GM18519 (cell line): ENCODE measurements at regions not wholly inside any gene's neighbourhood (a gene's known extent, or its start where the extent isn't known, plus 50 kb on each side); places are given as distances from the start of the nearest gene placed in this dataset.

Experiments
- ATAC-seq: cut with Tn5 transposase; IDR thresholded peaks from one replicate; pipeline ENCODE4 v1.9.1; 2021; ENCODE audit warnings: mild to moderate bottlenecking, moderate library complexity; ENCODE audit not compliant: unreplicated experiment, low FRiP score

GRCh38 chr18:78733762-78734613, 245.6 kb upstream of the SALL3 start:
- no peak for ATAC-seq

GRCh38 chr18:78734614-78734945, 245.0 kb upstream of the SALL3 start:
- ATAC-seq: no peak

- no peak for ATAC-seq
Observed at GRCh38 chr18:78735131-78736014, 244.2 kb upstream of the SALL3 start.

- no peak for ATAC-seq
Observed at GRCh38 chr18:78736015-78736690, 243.5 kb upstream of the SALL3 start.

GRCh38 chr18:78737006-78737915, 242.4 kb upstream of the SALL3 start:
- no peak for ATAC-seq

- no peak for ATAC-seq
Observed at GRCh38 chr18:78738076-78738690, 241.4 kb upstream of the SALL3 start.

GRCh38 chr18:78739115-78739514, 240.5 kb upstream of the SALL3 start:
- ATAC-seq: no peak

GRCh38 chr18:78739882-78740677, 239.5 kb upstream of the SALL3 start:
- no peak for ATAC-seq

- ATAC-seq: no peak
Observed at GRCh38 chr18:78740876-78741275, 238.7 kb upstream of the SALL3 start.

GRCh38 chr18:78741381-78742217, 238.0 kb upstream of the SALL3 start:
- no peak for ATAC-seq

GRCh38 chr18:78742218-78742745, 237.3 kb upstream of the SALL3 start:
- no peak for ATAC-seq

- ATAC-seq: no peak
Observed at GRCh38 chr18:78743078-78743477, 236.5 kb upstream of the SALL3 start.

- no peak for ATAC-seq
Observed at GRCh38 chr18:78751664-78752063, 228.0 kb upstream of the SALL3 start.

- no peak for ATAC-seq
Observed at GRCh38 chr18:78753240-78753639, 226.4 kb upstream of the SALL3 start.

GRCh38 chr18:78754311-78755043, 225.1 kb upstream of the SALL3 start:
- ATAC-seq: no peak

GRCh38 chr18:78757014-78757413, 222.6 kb upstream of the SALL3 start:
- no peak for ATAC-seq

GRCh38 chr18:78758496-78758895, 221.1 kb upstream of the SALL3 start:
- ATAC-seq: no peak
